Activated T-cell treated with anti-CD3 and anti-CD28 coated beads, Interleukin-2, amount 50 U/mL, for 4 hours (primary cell): ENCODE measurements at regions not wholly inside any gene's neighbourhood (a gene's known extent, or its start where the extent isn't known, plus 50 kb on each side); places are given as distances from the start of the nearest gene placed in this dataset.

Source experiments
- ATAC-seq, 2 donors: fragments of 200-7000 bp; cut with Tn5 transposase; one replicate each; pipeline ENCODE4 v1.10.0; 2021
- DNase-seq: peaks from one replicate; pipeline ENCODE4 v3.0.0-alpha.2; 2020
- H3K27me3 Mint-ChIP-seq: one replicate; pipeline ENCODE4 v1.8.0; 2021; ENCODE audit warnings: low read depth, mixed read lengths
- H3K36me3 Mint-ChIP-seq: one replicate; pipeline ENCODE4 v1.8.0; 2022; ENCODE audit warnings: mixed read lengths; ENCODE audit not compliant: insufficient read depth
- H3K4me1 Mint-ChIP-seq: one replicate; pipeline ENCODE4 v1.8.0; 2021; ENCODE audit warnings: low read depth, mixed read lengths
- H3K4me3 Mint-ChIP-seq: one replicate; pipeline ENCODE4 v1.8.0; 2021; ENCODE audit warnings: mild to moderate bottlenecking, moderate library complexity, mixed read lengths
- H3K9me3 Mint-ChIP-seq: one replicate; pipeline ENCODE4 v1.8.0; 2021; ENCODE audit warnings: mixed read lengths

GRCh38 chr2:156883804-156884203 is 373.7 kb upstream of the GALNT5 start:
- ATAC-seq (no peak), DNase-seq (no peak)
- H3K4me3 Mint-ChIP-seq = no peak overlapping the region
- H3K36me3 Mint-ChIP-seq = no peaks in the 10 kb centered on the region
- no peaks in the 10 kb centered on the region for H3K9me3 Mint-ChIP-seq
- H3K27me3 Mint-ChIP-seq = peaks cover 8% of the 10 kb centered on the region
- H3K4me1 Mint-ChIP-seq = no peaks in the 10 kb centered on the region

GRCh38 chr2:156884216-156884615 is 373.3 kb upstream of the GALNT5 start:
- Mint-ChIP-seq H3K27me3 (peaks cover 8% of the 10 kb centered on the region), H3K36me3 (no peaks in the 10 kb centered on the region), H3K4me1 (no peaks in the 10 kb centered on the region), H3K9me3 (no peaks in the 10 kb centered on the region), H3K4me3 (no peak overlapping the region)
- ATAC-seq = no peak
- DNase-seq = no peak

GRCh38 chr2:156890529-156891148 is 366.9 kb upstream of the GALNT5 start:
- ATAC-seq (no peak), DNase-seq (no peak)
- Mint-ChIP-seq H3K27me3 (peaks cover 11% of the 10 kb centered on the region), H3K9me3 (no peaks in the 10 kb centered on the region), H3K36me3 (no peaks in the 10 kb centered on the region), H3K4me1 (peaks cover 4% of the 10 kb centered on the region), H3K4me3 (no peak overlapping the region)

- no peak overlapping the region for H3K4me3 Mint-ChIP-seq
- no peak for DNase-seq
- no peaks in the 10 kb centered on the region for H3K36me3 Mint-ChIP-seq
- H3K9me3 Mint-ChIP-seq = no peaks in the 10 kb centered on the region
- peaks cover 9% of the 10 kb centered on the region for H3K4me1 Mint-ChIP-seq
- no peak for ATAC-seq
- H3K27me3 Mint-ChIP-seq = peaks cover 17% of the 10 kb centered on the region
Observed at GRCh38 chr2:156891609-156892008, 365.9 kb upstream of the GALNT5 start.

GRCh38 chr2:156892467-156893281 is 364.8 kb upstream of the GALNT5 start:
- Mint-ChIP-seq H3K4me3 (no peak overlapping the region), H3K4me1 (peaks cover 9% of the 10 kb centered on the region), H3K36me3 (no peaks in the 10 kb centered on the region), H3K9me3 (no peaks in the 10 kb centered on the region), H3K27me3 (peaks cover 17% of the 10 kb centered on the region)
- DNase-seq = no peak
- no peak for ATAC-seq

GRCh38 chr2:156896294-156896693 is 361.2 kb upstream of the GALNT5 start:
- ATAC-seq = no peak
- peaks cover 9% of the 10 kb centered on the region for H3K4me1 Mint-ChIP-seq

GRCh38 chr2:156897548-156897947 is 360.0 kb upstream of the GALNT5 start:
- ATAC-seq (no peak), DNase-seq (no peak)
- Mint-ChIP-seq H3K27me3 (peaks cover 7% of the 10 kb centered on the region), H3K9me3 (peaks cover 3% of the 10 kb centered on the region), H3K36me3 (no peaks in the 10 kb centered on the region), H3K4me3 (no peak overlapping the region), H3K4me1 (peaks cover 6% of the 10 kb centered on the region)

More at GRCh38 chr2:156896294-156896693, 361.2 kb upstream of the GALNT5 start:
- Mint-ChIP-seq H3K4me3 (no peak overlapping the region), H3K36me3 (no peaks in the 10 kb centered on the region), H3K27me3 (peaks cover 12% of the 10 kb centered on the region), H3K9me3 (peaks cover 3% of the 10 kb centered on the region)
- no peak for DNase-seq

- Mint-ChIP-seq H3K4me3 (no peak overlapping the region), H3K4me1 (peaks cover 1% of the 10 kb centered on the region), H3K27me3 (peaks cover 2% of the 10 kb centered on the region), H3K36me3 (no peaks in the 10 kb centered on the region), H3K9me3 (peaks cover 3% of the 10 kb centered on the region)
- DNase-seq (no peak), ATAC-seq (no peak)
Observed at GRCh38 chr2:156901373-156902031, 356.0 kb upstream of the GALNT5 start.

- H3K36me3 Mint-ChIP-seq = no peaks in the 10 kb centered on the region
- H3K4me3 Mint-ChIP-seq = no peak overlapping the region
- no peaks in the 10 kb centered on the region for H3K4me1 Mint-ChIP-seq
- ATAC-seq (no peak), DNase-seq (no peak)
- H3K9me3 Mint-ChIP-seq = no peaks in the 10 kb centered on the region
- no peaks in the 10 kb centered on the region for H3K27me3 Mint-ChIP-seq
Observed at GRCh38 chr2:156903335-156903734, 354.2 kb upstream of the GALNT5 start.

GRCh38 chr2:156907806-156908205 is 349.7 kb upstream of the GALNT5 start:
- ATAC-seq = no peak
- no peak for DNase-seq
- Mint-ChIP-seq H3K36me3 (no peaks in the 10 kb centered on the region), H3K4me3 (no peak overlapping the region), H3K4me1 (no peaks in the 10 kb centered on the region), H3K9me3 (no peaks in the 10 kb centered on the region), H3K27me3 (no peaks in the 10 kb centered on the region)

- no peak for ATAC-seq
- Mint-ChIP-seq H3K27me3 (no peaks in the 10 kb centered on the region), H3K4me1 (no peaks in the 10 kb centered on the region), H3K36me3 (no peaks in the 10 kb centered on the region), H3K9me3 (no peaks in the 10 kb centered on the region), H3K4me3 (no peak overlapping the region)
- DNase-seq = no peak
Observed at GRCh38 chr2:156908825-156909224, 348.7 kb upstream of the GALNT5 start.

GRCh38 chr2:156909983-156910382 is 347.5 kb upstream of the GALNT5 start:
- H3K4me3 Mint-ChIP-seq = no peak overlapping the region
- no peaks in the 10 kb centered on the region for H3K27me3 Mint-ChIP-seq

GRCh38 chr2:156915332-156915731 is 342.2 kb upstream of the GALNT5 start:
- Mint-ChIP-seq H3K4me1 (no peaks in the 10 kb centered on the region), H3K9me3 (peaks cover 4% of the 10 kb centered on the region), H3K4me3 (no peak overlapping the region), H3K36me3 (no peaks in the 10 kb centered on the region), H3K27me3 (no peaks in the 10 kb centered on the region)
- ATAC-seq (no peak), DNase-seq (no peak)

More at GRCh38 chr2:156909983-156910382, 347.5 kb upstream of the GALNT5 start:
- H3K36me3 Mint-ChIP-seq = no peaks in the 10 kb centered on the region
- no peak for ATAC-seq
- no peaks in the 10 kb centered on the region for H3K4me1 Mint-ChIP-seq
- DNase-seq = no peak
- H3K9me3 Mint-ChIP-seq = no peaks in the 10 kb centered on the region

GRCh38 chr2:156918410-156918809 is 339.1 kb upstream of the GALNT5 start:
- DNase-seq (no peak), ATAC-seq (no peak)
- H3K27me3 Mint-ChIP-seq = no peaks in the 10 kb centered on the region
- H3K36me3 Mint-ChIP-seq = no peaks in the 10 kb centered on the region
- H3K4me1 Mint-ChIP-seq = no peaks in the 10 kb centered on the region
- peaks cover 7% of the 10 kb centered on the region for H3K9me3 Mint-ChIP-seq
- no peak overlapping the region for H3K4me3 Mint-ChIP-seq

GRCh38 chr2:156930423-156930822 is 327.1 kb upstream of the GALNT5 start:
- Mint-ChIP-seq H3K9me3 (no peaks in the 10 kb centered on the region), H3K4me1 (no peaks in the 10 kb centered on the region), H3K36me3 (no peaks in the 10 kb centered on the region), H3K4me3 (no peak overlapping the region), H3K27me3 (no peaks in the 10 kb centered on the region)
- DNase-seq (no peak), ATAC-seq (no peak)
